Dedifferentiated amniotic fluid mesenchymal stem cell (primary cell): ENCODE measurements at regions not wholly inside any gene's neighbourhood (a gene's known extent, or its start where the extent isn't known, plus 50 kb on each side); places are given as distances from the start of the nearest gene placed in this dataset.
"Not testable (repeated sequence)": the region's sequence is repeated elsewhere in the genome, so short reads cannot be mapped to it uniquely, and the experiment has no call there.

ENCODE experiments used
- DNase-seq: peaks from one replicate; pipeline ENCODE4 v3.0.0-alpha.2; 2016; ENCODE audit errors: extremely low spot score

DNA sequence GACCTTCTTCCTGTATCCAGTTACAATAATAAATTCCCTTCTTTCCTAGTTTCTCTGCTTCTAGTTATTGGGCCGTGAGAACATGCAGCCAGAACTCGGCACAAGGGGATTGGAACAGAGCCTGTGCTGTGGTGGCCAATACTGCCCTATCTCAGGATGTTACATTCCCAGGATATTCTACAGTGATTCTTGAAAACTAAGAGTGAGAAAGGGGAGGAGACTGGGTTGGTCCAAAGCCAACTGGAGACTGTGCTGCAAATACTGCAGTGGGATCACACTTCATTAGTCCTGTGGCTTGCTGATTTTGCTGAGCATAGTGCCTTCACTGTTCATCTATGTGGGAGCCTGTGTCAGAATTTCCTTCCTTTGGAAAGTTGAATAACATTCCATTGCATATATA is 456.8 kb downstream of the RPIA start:
- DNase-seq, result not testable (repeated sequence)

DNA sequence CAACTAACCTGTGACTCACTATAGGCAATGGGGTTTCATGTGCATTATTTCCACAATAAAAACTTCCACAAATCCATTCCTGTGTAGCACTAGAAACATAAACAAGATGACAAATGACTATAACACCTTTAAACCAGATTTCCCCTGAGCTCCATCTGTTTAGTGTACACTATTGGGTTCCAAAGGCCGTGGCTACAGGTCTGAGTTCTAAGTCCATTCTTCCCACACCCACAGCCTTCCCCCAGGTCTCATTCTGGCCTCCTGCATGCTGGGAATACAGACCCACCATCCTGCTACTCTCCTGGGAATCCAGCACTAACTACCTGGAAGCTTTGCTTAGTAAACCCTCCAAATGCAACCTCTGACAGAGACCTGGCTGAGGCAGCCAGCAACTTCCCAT is 460.2 kb downstream of the RPIA start:
- not testable (repeated sequence) for DNase-seq

DNA sequence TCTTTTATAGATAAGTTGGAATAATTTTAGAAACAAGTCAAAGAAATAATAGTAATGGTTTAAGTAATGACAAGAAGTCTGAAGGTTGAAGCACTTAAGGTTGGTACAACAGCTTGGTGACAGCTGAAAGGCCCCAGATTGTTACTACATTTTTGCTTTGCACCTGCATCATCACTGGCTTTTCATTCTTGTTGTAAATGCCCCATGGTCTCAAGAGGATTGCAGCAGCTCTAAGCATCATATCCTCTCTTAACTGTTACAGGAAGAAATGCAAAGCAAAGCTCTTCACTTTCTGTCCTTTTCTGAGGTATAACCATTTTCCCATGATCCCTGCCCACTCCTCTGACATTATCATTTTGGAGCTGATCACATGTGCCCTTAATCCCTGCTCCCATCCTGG is 461.0 kb downstream of the RPIA start:
- DNase-seq, result not testable (repeated sequence)

DNA sequence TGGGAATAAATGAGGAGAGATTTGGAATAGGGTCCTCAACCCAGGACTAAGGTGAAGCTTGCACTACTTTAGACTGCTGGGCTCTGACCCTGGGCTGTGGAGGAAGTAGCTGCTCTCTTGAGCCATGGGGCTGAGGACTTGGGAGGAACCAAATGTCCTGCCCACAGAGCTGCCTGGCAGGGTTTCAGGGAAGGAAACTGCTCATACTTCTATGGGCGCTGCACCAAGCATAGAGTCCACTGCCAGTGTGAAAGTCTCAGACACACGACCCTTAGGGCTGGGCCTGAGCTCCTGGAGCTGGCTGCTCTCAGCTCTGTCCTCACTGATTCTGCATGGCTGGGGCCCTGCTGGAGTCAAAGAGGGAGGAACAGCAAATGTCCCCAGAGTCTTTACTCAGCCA is 461.7 kb downstream of the RPIA start:
- DNase-seq, result not testable (repeated sequence)

DNA sequence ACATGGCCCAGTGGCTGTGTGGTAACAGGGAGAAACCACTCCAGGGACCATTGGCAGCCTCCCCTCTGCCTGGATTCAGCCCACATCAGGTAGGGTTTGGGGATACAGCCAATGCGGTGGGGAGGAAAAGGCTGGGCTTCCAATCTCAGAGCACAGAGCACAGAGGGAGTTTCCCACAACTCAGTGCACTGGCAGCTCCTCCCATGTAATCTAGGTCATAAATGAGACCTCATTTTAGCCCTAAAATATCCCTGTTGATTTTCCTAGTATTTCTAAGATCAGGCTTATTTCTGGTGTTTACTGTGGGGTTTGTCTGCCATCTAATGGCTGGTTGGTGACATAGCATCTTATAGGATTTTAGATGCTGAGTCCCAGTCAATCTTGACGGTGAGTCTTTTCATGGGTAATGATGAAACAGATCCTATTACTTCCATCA is 462.8 kb downstream of the RPIA start:
- DNase-seq, result not testable (repeated sequence)

DNA sequence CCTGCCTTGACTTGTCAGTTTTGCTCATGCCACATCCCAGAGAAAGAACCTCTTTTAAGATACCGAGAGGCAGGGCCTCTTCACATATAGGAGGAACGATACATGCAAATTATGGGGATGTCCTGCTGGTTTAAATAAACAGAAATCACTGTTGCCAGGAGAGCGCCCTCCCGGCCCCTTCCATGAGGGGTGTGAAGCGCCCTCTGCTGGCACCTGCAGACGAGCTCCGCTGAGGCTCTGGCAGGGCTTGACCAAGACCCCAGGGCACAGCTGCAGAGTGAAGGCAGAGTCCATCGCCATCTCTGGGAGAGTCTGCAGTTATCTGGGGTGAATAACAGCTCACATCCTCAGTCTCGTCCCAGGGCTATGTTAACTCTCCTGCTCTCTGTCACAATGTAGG is 468.8 kb downstream of the RPIA start:
- not testable (repeated sequence) for DNase-seq

DNA sequence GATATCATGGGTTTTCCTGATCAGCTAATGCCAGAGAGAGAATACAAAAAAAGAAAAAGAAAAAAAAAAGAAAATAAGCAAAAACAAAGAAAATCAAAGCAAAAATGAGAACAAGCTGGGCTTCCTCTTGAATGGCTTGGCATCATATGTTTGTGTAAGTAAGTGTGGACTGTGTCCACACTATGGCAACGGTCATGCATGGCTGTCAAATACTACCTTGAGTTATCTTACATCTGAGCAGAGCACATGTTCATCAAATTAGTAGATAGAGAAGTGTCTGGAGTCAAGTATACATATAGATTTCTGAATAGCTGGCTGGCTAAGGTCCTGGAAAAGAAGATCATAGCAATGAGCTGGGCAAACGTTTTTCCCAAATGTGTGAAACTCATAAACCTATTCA is 470.2 kb downstream of the RPIA start:
- not testable (repeated sequence) for DNase-seq

DNA sequence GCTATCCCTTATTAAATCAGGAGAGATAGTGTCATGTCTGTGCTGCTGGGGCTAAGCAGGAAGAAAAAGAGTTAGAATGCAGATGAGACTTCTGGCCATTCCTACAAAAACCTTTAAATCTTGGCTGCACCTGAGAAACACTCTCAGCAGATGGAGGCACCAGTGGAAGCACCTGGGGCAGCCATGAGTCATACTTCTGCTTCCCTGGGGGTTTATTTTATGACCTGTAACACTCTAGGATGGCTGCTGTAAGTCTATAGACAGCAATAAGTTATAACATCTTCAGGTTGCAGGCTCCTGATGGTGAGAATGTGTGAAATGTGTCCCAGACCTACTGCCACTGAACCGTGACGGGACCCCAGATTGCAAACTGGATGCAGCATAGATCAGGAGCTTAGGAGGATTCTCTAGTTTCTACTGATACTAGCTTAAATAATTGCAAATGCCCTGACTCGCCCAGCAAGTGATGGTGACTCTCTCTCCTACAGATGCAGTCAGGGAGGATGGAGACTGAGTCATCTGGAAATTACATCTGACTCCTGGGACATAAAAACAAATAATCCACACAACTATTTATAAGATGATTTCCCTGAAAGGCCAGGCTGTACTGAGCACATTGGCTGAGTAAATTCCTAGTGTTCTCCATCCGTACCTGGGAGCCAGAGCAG is 479.2 kb downstream of the RPIA start:
- DNase-seq, result not testable (repeated sequence)

DNA sequence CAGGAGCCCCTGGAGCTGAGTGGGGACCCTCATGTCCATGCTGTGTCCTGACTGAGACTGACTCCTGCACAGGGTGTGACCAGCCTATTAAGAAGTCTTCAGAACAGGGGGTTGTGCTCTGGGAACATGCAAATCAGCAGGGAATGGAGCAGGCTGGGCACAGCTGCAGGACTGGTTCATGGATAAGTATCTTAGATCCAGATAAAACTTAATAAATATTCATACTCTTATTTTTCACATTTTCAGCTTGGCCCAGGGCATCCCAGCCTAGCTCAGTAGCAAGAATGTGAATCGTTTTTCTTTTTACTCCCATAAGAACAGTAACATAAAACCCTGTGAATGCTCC is 479.7 kb downstream of the RPIA start:
- DNase-seq, result not testable (repeated sequence)

DNA sequence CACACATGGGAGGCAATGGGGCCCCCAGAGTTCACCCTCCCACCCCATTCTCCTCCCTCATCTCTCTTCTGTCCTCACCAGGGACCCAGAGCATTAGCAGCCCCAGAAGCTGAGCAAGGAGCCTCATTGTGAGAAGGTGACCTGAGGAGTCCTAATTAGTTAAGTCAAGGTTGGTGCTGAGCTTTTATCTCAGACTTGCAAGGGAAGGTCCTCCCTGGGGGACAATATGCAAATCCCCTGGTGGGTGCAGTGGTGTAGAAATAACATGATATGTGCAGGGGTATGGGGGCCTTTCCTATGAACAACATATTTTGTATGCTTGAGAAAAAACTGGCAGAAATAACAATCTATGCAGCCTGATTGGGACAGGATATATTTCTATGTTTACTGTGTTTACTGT is 485.5 kb downstream of the RPIA start:
- not testable (repeated sequence) for DNase-seq

DNA sequence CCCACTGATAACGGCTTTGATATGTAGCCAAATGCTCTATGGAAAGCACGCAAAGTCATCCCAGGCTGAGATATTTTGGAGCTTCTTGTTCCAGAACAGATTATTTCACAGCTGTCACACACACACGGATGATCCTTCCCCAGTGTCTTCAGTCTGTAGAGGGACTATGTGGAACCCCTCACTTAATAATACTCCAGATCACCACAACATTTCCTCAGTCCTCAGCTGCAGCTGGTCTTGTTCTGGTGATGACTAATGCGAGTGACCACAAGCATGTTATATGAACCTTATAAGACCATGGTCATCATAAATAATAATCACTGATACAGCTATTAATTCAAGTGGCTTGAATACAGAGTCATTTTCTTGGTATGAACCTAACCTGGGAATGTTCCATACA is 490.7 kb downstream of the RPIA start:
- not testable (repeated sequence) for DNase-seq

DNA sequence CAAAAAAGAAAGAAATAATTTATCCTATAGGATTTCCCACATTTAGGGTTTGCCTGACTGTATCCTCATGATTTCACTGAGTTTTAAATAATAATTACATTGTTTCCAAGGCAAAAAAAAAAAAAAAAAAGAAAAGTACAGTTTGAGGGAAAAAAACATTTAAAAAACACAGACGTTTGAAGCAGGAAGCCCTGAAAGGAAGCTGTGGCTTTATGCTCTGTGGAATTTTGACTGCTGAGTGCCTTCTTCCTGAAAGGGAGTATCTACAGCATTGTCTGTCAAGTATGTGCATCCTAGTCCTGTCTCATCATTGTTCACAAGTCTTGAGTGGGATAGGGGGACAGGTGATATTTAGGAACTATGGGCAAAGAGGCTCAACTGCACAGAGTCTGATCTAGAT is 493.3 kb downstream of the RPIA start:
- not testable (repeated sequence) for DNase-seq

DNA sequence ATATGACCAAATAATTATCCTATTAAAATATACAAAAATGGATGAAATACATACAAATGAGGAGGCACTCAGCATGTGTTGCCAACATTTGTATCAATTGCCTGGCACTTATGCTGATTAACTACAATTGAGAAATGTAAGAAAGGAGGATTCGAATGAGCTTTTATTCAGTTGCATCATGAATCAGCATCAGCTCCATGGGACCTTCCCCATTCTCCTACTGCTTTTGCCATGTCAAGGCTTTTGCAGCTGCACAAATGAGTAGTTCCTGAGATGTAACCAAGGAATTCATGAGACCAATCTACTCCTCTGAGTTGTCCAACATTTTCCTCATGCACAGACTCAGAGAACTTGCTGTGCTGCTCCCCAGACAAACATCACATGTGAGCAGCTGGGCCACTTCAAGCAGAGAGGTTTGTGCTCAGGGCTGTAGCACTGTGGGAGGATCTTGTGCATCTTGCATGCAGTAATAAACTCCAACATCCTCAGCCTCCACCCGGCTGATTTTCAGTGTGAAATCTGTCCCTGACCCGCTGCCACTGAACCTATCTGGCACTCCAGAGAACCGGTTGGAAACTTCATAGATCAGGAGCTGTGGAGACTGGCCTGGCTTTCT is 504.3 kb downstream of the RPIA start:
- not testable (repeated sequence) for DNase-seq

DNA sequence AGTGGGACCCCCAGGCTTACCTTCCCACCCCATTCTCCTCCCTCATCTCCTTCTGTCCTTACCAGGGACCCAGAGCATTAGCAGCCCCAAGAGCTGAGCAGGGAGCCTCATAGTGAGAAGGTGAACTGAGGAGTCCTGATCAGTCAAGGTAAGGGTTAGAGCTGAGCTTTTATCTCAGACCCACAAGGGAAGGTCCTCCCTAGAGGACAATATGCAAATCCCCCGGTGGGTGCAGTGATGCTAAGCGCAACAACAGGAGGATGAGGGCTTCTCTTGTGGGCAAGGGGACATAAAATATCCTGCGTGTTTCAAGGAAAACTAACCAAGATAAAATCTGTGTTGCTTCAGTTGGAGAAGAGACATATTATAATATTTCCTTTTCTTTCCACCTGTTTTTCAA is 505.2 kb downstream of the RPIA start:
- not testable (repeated sequence) for DNase-seq

DNA sequence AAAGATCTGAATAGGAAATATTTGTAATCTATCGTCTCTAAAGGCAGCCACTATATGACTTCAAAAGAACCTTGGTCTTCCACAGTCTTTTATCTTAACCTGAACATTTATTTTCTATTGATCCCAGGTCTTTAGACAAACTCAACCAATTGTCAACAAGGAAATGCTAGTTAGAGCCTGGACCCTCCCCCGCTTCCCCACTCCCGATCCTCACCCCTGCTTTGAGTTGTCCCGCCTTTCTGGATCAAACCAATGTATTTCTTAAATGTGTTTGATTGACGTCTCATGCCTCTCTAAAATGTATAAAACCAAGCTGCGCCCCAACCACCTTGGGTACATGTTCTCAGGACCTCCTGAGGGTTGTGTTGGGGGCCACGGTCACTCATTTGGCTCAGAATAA is 506.6 kb downstream of the RPIA start:
- not testable (repeated sequence) for DNase-seq

DNA sequence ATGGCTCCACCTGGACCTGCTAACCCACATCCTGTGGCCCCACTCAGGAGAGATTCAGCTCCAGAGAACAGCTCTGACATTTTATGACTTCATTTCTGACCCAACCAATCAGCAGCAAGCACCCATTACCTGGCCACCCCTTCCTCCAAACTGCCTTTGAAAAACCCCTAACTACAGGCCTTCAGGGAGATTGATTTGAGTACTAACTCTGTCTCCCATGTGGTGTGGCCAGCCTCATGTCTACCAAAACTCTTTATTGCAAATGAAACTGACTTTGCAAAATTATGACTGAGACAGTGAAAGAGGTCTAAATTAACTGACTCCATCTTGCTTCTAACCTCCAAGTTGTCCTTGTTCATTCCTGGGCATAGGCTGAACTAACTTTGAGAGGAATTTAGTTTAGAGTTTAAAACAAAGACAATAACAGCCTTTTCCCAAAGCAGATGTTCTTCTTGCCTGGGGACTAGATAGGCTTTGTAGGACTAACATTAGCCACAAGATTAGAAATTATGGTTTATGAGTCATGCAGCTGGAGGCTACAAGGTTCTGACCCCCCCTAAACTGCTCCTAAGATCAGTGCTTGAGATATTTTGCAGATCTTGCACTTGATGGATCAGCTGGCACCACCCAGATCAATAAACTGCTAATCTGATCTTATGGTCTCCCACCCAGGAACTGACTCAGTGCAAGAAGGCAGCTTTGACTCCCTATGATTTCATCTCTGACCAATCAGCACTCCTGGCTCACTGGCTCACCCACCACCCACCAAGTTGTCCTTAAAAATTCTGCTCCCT is 508.2 kb downstream of the RPIA start:
- DNase-seq, result not testable (repeated sequence)

DNA sequence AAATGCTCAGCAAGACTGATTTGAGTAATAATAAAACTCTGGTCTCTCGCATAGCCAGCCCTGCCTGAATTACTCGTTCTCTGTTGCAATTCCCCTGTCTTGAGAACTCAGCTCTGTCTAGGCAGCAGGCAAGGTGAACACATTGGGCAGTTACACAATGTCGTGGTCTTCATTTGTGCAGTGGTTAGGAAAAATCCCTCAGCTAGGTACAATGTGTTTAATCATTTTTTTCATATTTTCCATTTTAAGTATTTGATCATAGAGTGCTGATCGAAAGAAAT is 508.7 kb downstream of the RPIA start:
- DNase-seq, result not testable (repeated sequence)

DNA sequence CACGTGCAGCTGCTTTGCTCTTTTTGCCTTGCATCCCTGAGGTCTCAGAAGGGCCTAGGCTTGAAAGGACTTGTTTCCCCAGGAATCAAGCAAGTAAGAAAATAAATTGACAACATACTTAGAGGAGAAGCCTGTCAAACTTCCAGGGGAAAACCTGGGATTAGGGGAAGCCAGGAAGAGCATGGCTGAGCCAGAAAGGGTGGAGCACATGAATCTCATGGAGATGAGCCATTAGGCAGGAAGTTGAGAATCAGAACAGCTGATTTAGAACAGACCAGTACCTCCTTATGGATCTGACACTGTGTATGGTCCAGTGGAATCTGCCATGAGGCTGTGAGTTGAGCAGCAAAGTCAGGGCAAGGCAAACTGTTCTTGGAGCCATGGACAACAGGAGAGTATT is 511.0 kb downstream of the RPIA start:
- DNase-seq, result not testable (repeated sequence)

DNA sequence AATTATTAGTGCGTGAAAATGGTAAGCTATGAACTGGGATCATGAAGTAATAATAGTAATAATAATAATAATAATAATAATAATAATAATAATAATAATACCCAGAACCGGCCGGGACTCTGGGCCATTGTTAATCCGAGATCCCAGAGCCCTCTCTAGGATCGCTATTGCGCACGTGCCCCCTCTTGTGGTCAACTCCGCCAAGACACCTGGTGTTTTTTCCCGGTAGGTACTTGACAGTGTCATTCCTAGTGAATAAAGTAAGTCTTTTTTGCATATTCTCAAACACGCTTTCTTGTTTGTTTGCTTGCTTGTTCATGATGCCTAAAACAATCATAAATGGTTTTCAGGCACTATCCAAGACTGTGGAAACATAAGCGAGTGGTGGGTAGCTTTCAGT is 513.7 kb downstream of the RPIA start:
- DNase-seq, result not testable (repeated sequence)

DNA sequence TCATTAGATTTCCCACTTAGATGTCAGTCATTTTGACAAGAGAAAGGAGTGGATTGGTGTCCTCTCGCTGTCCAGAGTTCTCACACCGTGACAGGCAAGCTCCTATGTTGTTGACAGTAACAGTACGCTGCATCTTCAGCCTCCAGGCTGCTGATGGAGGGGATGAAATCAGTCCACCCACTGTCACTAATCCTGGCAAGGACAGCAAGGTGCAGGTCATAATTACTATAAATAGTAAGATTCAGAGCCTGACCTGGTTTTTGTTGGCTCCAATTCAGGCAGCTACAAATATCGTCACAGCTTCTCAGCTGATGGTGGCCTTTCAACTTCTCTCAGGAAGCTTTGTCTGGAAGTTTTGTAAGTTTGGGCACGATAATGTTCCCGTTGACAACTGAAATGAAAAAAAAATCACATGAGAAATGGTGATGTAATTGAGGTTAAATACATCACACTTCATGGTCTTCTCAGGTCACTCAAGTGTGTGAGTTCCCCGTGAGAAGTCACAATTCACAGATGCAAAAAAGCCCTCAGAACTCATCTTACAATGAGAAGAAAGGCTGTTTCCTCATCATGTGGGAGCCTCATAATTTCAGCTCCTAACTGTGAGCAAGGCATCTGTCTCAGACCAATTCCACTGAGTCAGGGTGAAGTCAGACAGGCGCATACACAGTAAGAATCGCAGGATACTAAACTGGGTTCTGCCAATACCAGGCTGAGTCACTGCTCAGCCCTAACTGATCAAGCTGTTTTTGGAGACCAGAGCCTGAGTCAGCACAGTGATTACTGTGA is 516.9 kb downstream of the RPIA start:
- DNase-seq, result peak; percentile 15

DNA sequence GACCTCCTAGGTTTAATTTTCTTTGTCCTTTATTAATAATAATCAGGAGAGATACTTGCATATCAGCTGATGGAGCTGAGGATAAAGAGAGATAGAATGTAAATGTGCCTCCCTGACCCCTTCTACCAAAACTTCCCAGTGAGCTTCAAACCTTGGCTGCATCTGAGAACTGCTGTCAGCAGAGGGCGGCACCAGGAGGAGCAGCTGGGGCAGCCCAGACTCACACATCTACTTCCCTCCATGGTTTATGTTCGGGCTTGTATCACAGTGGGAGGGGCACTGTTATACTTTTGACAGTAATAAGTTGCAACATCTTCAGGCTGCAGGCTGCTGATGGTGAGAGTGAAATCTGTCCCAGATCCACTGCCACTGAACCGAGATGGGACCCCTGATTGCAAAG is 521.7 kb downstream of the RPIA start:
- not testable (repeated sequence) for DNase-seq

DNA sequence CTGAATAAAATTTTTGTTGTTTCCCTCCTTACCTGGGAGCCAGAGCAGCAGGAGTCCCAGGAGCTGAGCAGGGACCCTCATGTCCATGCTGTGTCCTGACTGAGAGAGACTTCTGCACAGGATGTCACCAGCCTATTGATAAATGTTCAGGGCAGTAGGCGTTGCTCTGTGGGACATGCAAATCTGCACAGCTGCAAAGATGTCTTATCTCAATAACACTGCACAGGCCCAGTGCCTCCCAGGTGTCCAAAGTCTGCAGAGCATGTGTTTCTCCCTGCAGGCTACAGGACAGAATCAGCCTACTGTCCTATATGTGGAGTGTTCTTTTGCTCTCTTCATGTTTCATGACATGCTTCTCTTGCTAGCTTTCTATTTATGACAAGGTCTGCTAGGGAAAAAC is 522.3 kb downstream of the RPIA start:
- not testable (repeated sequence) for DNase-seq
